Aorta (tissue), 5 donors: ENCODE measurements at regions not wholly inside any gene's neighbourhood (a gene's known extent, or its start where the extent isn't known, plus 50 kb on each side); places are given as distances from the start of the nearest gene placed in this dataset.

ENCODE experiments used
- ATAC-seq: fragments of 200-7000 bp; cut with Tn5 transposase; one replicate; pipeline ENCODE4 v1.9.1; 2022; ENCODE audit warnings: moderate library complexity; ENCODE audit not compliant: low FRiP score
- DNase-seq, 2 donors: peaks; one replicate each; pipeline ENCODE4 v3.0.0-alpha.2; 2020
- H3K27ac ChIP-seq, 2 donors: one replicate each; pipeline ENCODE4 v1.5.1; 2013; ENCODE audit warnings: low read length in 2 of 2, mild to moderate bottlenecking in 2 of 2, moderate library complexity in 2 of 2, control low read depth in 1 of 2, inconsistent platforms in 1 of 2, low read depth in 1 of 2
- H3K27me3 ChIP-seq, 2 donors: one replicate each; pipeline ENCODE4 v1.6.1; 2013; ENCODE audit warnings: control low read depth in 1 of 2, low read length in 1 of 2, mild to moderate bottlenecking in 1 of 2, moderate library complexity in 1 of 2; ENCODE audit not compliant: insufficient read depth in 2 of 2, control insufficient read depth in 1 of 2
- H3K36me3 ChIP-seq, 2 donors: one replicate each; pipeline ENCODE4 v1.6.1; 2013; ENCODE audit warnings: control low read depth in 1 of 2, low read length in 1 of 2, mild to moderate bottlenecking in 1 of 2; ENCODE audit not compliant: insufficient read depth in 2 of 2, control insufficient read depth in 1 of 2
- H3K4me1 ChIP-seq, 2 donors: one replicate each; pipeline ENCODE4 v1.6.1; 2013; ENCODE audit warnings: low read length in 2 of 2, control low read depth in 1 of 2, mild to moderate bottlenecking in 1 of 2, moderate library complexity in 1 of 2; ENCODE audit not compliant: insufficient read depth in 2 of 2, control insufficient read depth in 1 of 2
- H3K4me3 ChIP-seq, 2 donors: one replicate each; pipeline ENCODE4 v1.5.1; 2013; ENCODE audit warnings: low read length in 2 of 2, control low read depth in 1 of 2, mild to moderate bottlenecking in 1 of 2
- H3K9me3 ChIP-seq: one replicate; pipeline ENCODE4 v1.6.1; 2013; ENCODE audit warnings: mild to moderate bottlenecking, low read length; ENCODE audit not compliant: control insufficient read depth
- WGBS, 2 donors: extraction: QIAGEN DNeasy Blood & Tissue Kit; methylation state at CpG; one replicate each; pipeline ENCODE4 v1.1.7; 2013; 5-methylcytosine and 5-hydroxymethylcytosine counted together
- intact Hi-C, 2 donors: fragments of 100-400 bp; cut with DNase I; formaldehyde crosslinking; loops; one replicate each; pipeline versions ENCODE4 v1.14.2 to v1.15.0; 2022
- donor health status: healthy with polysubstance abuse.
- donor health status: Bipolar disorder and iron deficiency.
- donor health status: DM: no; HTN: no; CAD: no.
- donor health status: DM: no; HTN: no; CAD: no.
- donor health status: DM: yes; HTN: yes; CAD: no.

GRCh38 chr3:73855813-73856212 lies 231.1 kb upstream of the PDZRN3 start:
- intact Hi-C loops: loop anchor here in 1 of 2 donors (10.0 kb wide), 1 partner anchor 751 kb away; no protein-coding TSS in a partner anchor
- ATAC-seq: no peak
- WGBS, 2 donors: 97 to 100% methylated on average over 1 of the region's 1 CpG
- DNase-seq: no peak
- no peaks in the 10 kb centered on the region for H3K4me1 ChIP-seq
- H3K36me3 ChIP-seq: no peaks in the 10 kb centered on the region
- no peak overlapping the region for H3K27ac ChIP-seq
- no peak overlapping the region for H3K4me3 ChIP-seq
- H3K27me3 ChIP-seq: no peaks in the 10 kb centered on the region
- no peaks in the 10 kb centered on the region for H3K9me3 ChIP-seq

GRCh38 chr3:73848173-73848906 lies 223.6 kb upstream of the PDZRN3 start:
- no peak for ATAC-seq

DNA sequence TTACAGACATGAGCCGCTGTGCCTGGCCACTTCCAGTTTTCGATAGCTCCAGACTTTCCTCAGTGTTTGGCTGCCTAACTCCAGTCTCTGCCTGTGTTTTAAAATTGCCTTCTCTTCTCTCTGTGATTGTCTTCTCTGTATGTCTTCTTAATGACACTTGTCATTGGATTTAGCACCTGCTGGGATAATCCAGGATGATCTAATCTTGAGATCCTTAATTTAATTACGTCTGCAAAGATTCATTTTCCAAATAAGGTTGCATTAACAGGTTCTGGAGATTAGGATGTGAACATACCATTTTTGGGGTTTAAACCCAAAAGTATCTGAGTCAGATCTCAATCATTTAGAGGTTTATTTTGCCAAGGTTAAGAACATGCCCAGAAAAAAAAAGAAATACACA lies 222.2 kb upstream of the PDZRN3 start:
- 92 to 93% methylated on average over 3 of the region's 3 CpGs for WGBS, 2 donors

More at GRCh38 chr3:73848173-73848906, 223.6 kb upstream of the PDZRN3 start:
- H3K9me3 ChIP-seq: no peaks in the 10 kb centered on the region
- no peaks in the 10 kb centered on the region for H3K4me1 ChIP-seq
- no peak for DNase-seq
- intact Hi-C loops: loop anchor here (5.0 kb wide), 3 partner anchors 226 to 341 kb away; partner anchors contain the start of gene PDZRN3 (in 1 of the 2)
- no peaks in the 10 kb centered on the region for H3K36me3 ChIP-seq
- no peaks in the 10 kb centered on the region for H3K27me3 ChIP-seq
- no peak overlapping the region for H3K4me3 ChIP-seq
- 18 to 23% methylated on average over 4 of the region's 4 CpGs for WGBS, 2 donors
- no peak overlapping the region for H3K27ac ChIP-seq

GRCh38 chr3:73839032-73839431 lies 214.3 kb upstream of the PDZRN3 start:
- H3K36me3 ChIP-seq: no peaks in the 10 kb centered on the region
- H3K27me3 ChIP-seq: no peaks in the 10 kb centered on the region
- DNase-seq (no peak), ATAC-seq (no peak)
- H3K4me1 ChIP-seq: no peaks in the 10 kb centered on the region
- 93 to 97% methylated on average over 3 of the region's 3 CpGs for WGBS, 2 donors
- no peak overlapping the region for H3K4me3 ChIP-seq
- intact Hi-C loops: no loop called here
- H3K9me3 ChIP-seq: no peaks in the 10 kb centered on the region
- H3K27ac ChIP-seq: no peak overlapping the region

More for the DNA sequence above, 222.2 kb upstream of the PDZRN3 start:
- intact Hi-C loops: loop anchor here (1.0 to 5.0 kb wide), 5 partner anchors 223 to 340 kb away; partner anchors contain the start of gene PDZRN3 (in 2 of the 2)
- ATAC-seq (no peak), DNase-seq (no peak)
- no peaks in the 10 kb centered on the region for H3K27me3 ChIP-seq
- H3K4me1 ChIP-seq: no peaks in the 10 kb centered on the region
- H3K27ac ChIP-seq: no peak overlapping the region
- H3K4me3 ChIP-seq: no peak overlapping the region
- no peaks in the 10 kb centered on the region for H3K9me3 ChIP-seq
- no peaks in the 10 kb centered on the region for H3K36me3 ChIP-seq

- intact Hi-C loops: no loop called here
- Histone ChIP-seq H3K4me1 (no peaks in the 10 kb centered on the region), H3K36me3 (no peaks in the 10 kb centered on the region), H3K4me3 (no peak overlapping the region), H3K27me3 (no peaks in the 10 kb centered on the region), H3K27ac (no peak overlapping the region), H3K9me3 (no peaks in the 10 kb centered on the region)
- no peak for DNase-seq
- no peak for ATAC-seq
Measured at GRCh38 chr3:73835945-73836344, 211.2 kb upstream of the PDZRN3 start.

- DNase-seq (no peak), ATAC-seq (no peak)
- Histone ChIP-seq H3K27ac (no peak overlapping the region), H3K36me3 (no peaks in the 10 kb centered on the region), H3K27me3 (no peaks in the 10 kb centered on the region), H3K9me3 (no peaks in the 10 kb centered on the region), H3K4me1 (peaks cover 4 to 8% of the 10 kb centered on the region in 2 donors), H3K4me3 (no peak overlapping the region)
- 37 to 42% methylated on average over 3 of the region's 3 CpGs for WGBS, 2 donors
- intact Hi-C loops: loop anchor here in 1 of 2 donors (5.0 kb wide), 1 partner anchor 305 kb away; no protein-coding TSS in a partner anchor
Measured at GRCh38 chr3:73832426-73832825, 207.7 kb upstream of the PDZRN3 start.

DNA sequence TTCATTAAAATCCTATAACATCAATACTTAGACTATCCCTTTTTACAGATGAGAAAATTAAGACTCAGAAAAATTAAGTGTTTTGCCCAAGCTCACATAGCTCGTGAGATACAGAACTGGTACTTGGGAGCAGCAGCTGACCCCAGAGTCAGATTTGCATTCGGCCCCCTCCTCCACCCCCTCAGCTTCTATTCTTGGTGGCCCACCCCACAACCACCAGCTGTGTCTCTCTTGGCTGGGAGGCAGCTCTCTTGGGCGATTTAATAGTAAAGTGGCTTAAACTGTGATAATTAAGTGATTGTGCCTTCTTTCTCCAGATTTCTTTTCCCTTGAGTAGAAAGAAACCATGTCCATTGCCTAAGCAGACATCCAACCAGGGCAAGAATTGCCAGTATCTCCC lies 203.6 kb upstream of the PDZRN3 start:
- no peaks in the 10 kb centered on the region for H3K9me3 ChIP-seq
- H3K27ac ChIP-seq: peak overlapping the region; percentile 95 to 97
- no peak for ATAC-seq
- no peaks in the 10 kb centered on the region for H3K36me3 ChIP-seq
- peaks cover 7 to 10% of the 10 kb centered on the region in 2 donors for H3K4me1 ChIP-seq
- no peak overlapping the region for H3K4me3 ChIP-seq
- no peaks in the 10 kb centered on the region for H3K27me3 ChIP-seq
- intact Hi-C loops: no loop called here
- DNase-seq: no peak
- 13 to 17% methylated on average over 3 of the region's 3 CpGs for WGBS, 2 donors

DNA sequence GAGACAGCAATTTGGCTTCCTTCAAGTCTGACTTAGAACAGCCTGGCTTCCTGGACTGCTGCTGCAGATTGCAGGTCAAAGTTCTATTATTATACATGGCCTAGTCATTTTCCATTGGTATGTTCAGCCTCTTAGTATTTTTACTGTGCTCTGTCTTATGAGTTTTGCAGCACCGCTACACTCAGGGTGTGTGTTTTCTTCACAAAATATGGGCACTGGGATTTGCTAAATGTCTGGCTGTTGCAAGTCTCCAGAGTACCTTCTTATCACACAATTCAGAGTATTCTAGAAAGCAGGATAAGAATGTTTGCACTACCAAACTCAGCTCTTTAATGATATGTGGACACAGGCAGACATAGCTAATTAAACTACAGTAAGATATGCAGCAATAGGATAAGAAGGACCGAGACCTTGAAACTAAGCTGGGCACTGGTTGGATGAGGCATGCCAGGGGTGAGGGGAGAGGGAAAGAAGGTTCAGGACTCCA lies 203.0 kb upstream of the PDZRN3 start:
- Histone ChIP-seq H3K4me1 (peaks cover 7 to 10% of the 10 kb centered on the region in 2 donors), H3K4me3 (no peak overlapping the region), H3K27me3 (no peaks in the 10 kb centered on the region), H3K27ac (peak overlapping the region; percentile 95 to 97), H3K9me3 (no peaks in the 10 kb centered on the region), H3K36me3 (no peaks in the 10 kb centered on the region)
- intact Hi-C loops: no loop called here
- ATAC-seq (peak; percentile 86), DNase-seq (no peak)
- 5 to 6% methylated on average over 2 of the region's 2 CpGs for WGBS, 2 donors

- no peaks in the 10 kb centered on the region for H3K9me3 ChIP-seq
- H3K27me3 ChIP-seq: no peaks in the 10 kb centered on the region
- no peak for DNase-seq
- ATAC-seq: peak; percentile 28
- intact Hi-C loops: no loop called here
- H3K27ac ChIP-seq: peak overlapping the region; percentile 22 to 95
- no peak overlapping the region for H3K4me3 ChIP-seq
- peaks cover 7 to 10% of the 10 kb centered on the region in 2 donors for H3K4me1 ChIP-seq
- whole genome bisulfite sequencing, 2 donors: 5 to 12% methylated on average over 2 of the region's 2 CpGs
- no peaks in the 10 kb centered on the region for H3K36me3 ChIP-seq
Measured at GRCh38 chr3:73827204-73827603, 202.5 kb upstream of the PDZRN3 start.
